Neuron (in vitro differentiated cells): ENCODE measurements at regions not wholly inside any gene's neighbourhood (a gene's known extent, or its start where the extent isn't known, plus 50 kb on each side); places are given as distances from the start of the nearest gene placed in this dataset.
"Not testable (repeated sequence)": the region's sequence is repeated elsewhere in the genome, so short reads cannot be mapped to it uniquely, and the experiment has no call there.

ENCODE experiments used
- H2AFZ ChIP-seq: one replicate; pipeline ENCODE4 v1.6.1; 2013; ENCODE audit warnings: low read depth, mild to moderate bottlenecking, inconsistent platforms, low read length, moderate library complexity
- H3K27me3 ChIP-seq: one replicate; pipeline ENCODE4 v1.6.1; 2013; ENCODE audit warnings: low read length; ENCODE audit not compliant: insufficient read depth
- H3K36me3 ChIP-seq: one replicate; pipeline ENCODE4 v1.6.1; 2013; ENCODE audit warnings: low read length; ENCODE audit not compliant: insufficient read depth
- H3K4me1 ChIP-seq: one replicate; pipeline ENCODE4 v1.6.1; 2013; ENCODE audit warnings: low read length; ENCODE audit not compliant: insufficient read depth
- H3K4me3 ChIP-seq: 2 replicates; pipeline ENCODE4 v1.5.1; 2013; ENCODE audit warnings: mild to moderate bottlenecking, low read length, moderate library complexity
- H3K9me3 ChIP-seq: one replicate; pipeline ENCODE4 v1.6.1; 2013; ENCODE audit warnings: low read length

GRCh38 chr6:11894212-11894611 is 115.6 kb upstream of the ADTRP start:
- Histone ChIP-seq H3K27me3 (no peaks in the 10 kb centered on the region), H3K9me3 (no peaks in the 10 kb centered on the region), H3K4me3 (no peak overlapping the region), H3K4me1 (peaks cover 2% of the 10 kb centered on the region), H2AFZ (no peak overlapping the region), H3K36me3 (no peaks in the 10 kb centered on the region)

GRCh38 chr6:11891547-11891946 is 112.9 kb upstream of the ADTRP start:
- no peak overlapping the region for H2AFZ ChIP-seq
- H3K4me3 ChIP-seq, result no peak overlapping the region
- no peaks in the 10 kb centered on the region for H3K36me3 ChIP-seq
- no peaks in the 10 kb centered on the region for H3K9me3 ChIP-seq
- peaks cover 2% of the 10 kb centered on the region for H3K4me1 ChIP-seq
- H3K27me3 ChIP-seq, result no peaks in the 10 kb centered on the region

DNA sequence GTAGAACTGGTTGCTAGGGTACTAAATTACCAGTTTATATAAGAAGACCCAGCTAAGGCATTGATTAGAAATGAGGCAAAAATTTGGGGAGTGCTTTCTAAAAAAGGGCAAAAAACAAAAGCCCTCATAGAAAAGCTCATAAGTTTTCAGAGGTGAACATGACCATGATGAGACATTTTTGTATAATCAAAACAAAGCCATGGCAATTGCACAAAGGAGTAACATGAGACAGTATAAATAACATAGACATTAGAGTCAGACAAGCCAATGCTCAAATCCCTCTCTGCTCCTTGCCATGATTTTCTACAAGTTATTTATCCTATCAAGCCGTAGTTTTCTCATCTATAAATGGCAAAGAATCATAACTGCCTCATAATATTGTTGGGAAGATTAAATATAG is 112.2 kb upstream of the ADTRP start:
- Histone ChIP-seq H3K4me3 (no peak overlapping the region), H3K4me1 (peaks cover 2% of the 10 kb centered on the region)

DNA sequence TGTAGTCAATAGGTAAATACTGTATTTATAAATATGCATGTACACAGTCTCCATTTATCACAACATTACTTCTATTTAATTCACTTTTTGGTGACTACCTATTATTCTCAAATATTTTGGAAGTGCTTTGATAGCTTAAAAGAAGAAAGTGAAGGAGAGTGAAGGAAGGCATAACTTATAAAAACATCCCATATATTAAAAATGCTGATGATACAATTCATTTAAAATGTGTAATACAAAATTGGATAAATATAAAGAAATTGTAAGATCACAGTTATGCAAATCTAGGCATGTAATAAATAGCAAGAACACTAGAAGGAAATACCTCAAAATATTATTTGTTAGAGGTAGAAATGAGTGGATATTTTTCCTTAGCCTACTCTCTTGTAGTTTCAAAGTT is 111.6 kb upstream of the ADTRP start:
- Histone ChIP-seq H3K36me3 (no peaks in the 10 kb centered on the region), H2AFZ (no peak overlapping the region), H3K27me3 (no peaks in the 10 kb centered on the region), H3K4me1 (peaks cover 2% of the 10 kb centered on the region), H3K4me3 (no peak overlapping the region), H3K9me3 (no peaks in the 10 kb centered on the region)

More for the DNA sequence above, 112.2 kb upstream of the ADTRP start:
- no peaks in the 10 kb centered on the region for H3K27me3 ChIP-seq
- H2AFZ ChIP-seq, result no peak overlapping the region
- no peaks in the 10 kb centered on the region for H3K9me3 ChIP-seq
- no peaks in the 10 kb centered on the region for H3K36me3 ChIP-seq

DNA sequence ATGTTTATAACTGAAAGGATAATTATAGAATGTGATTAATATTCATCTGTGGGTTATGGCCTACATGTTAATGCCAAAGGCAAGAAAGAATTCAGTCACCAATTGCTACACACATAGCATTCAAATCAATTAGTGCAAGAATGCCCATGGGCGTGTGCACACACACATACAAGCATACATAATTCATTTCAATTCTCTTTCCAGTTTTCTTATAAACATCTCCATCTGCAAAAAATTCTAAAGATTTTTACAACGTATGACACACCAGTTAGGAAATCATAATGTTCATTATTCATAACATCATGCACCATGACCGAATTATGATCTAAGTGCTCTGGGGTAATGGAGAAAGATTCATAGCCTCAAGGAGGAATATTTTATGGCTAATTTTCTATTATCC is 111.0 kb upstream of the ADTRP start:
- no peaks in the 10 kb centered on the region for H3K27me3 ChIP-seq
- H3K9me3 ChIP-seq, result no peaks in the 10 kb centered on the region
- H2AFZ ChIP-seq, result no peak overlapping the region
- peaks cover 2% of the 10 kb centered on the region for H3K4me1 ChIP-seq
- H3K36me3 ChIP-seq, result no peaks in the 10 kb centered on the region
- no peak overlapping the region for H3K4me3 ChIP-seq

- H2AFZ ChIP-seq, result no peak overlapping the region
- no peaks in the 10 kb centered on the region for H3K9me3 ChIP-seq
- no peaks in the 10 kb centered on the region for H3K36me3 ChIP-seq
- H3K4me3 ChIP-seq, result no peak overlapping the region
- peaks cover under 1% of the 10 kb centered on the region for H3K4me1 ChIP-seq
- H3K27me3 ChIP-seq, result no peaks in the 10 kb centered on the region
These were observed 110.1 kb upstream of the ADTRP start for GRCh38 chr6:11888727-11889126.

DNA sequence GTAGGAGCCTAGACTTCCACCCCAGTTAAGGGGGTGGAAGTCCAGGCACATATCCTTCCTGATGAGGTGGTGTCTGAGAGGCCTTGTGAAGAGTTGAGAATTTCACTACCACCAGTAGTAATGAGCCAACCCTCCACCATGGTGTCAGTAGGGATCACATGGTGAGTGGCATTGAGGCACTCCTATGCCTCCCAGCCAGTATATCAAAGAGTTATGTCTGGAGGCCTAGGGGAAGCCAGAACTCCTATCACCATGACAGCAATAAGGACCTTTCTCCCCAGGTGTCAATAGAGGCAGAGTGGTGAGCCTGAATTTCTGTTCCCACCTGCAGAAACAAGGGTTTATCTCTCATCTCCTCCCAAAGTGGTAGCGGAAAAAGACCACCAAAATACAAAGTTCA is 106.6 kb upstream of the ADTRP start:
- no peaks in the 10 kb centered on the region for H3K27me3 ChIP-seq
- H3K4me3 ChIP-seq, result no peak overlapping the region
- H3K4me1 ChIP-seq, result no peaks in the 10 kb centered on the region
- H2AFZ ChIP-seq, result no peak overlapping the region
- H3K9me3 ChIP-seq, result no peaks in the 10 kb centered on the region
- H3K36me3 ChIP-seq, result no peaks in the 10 kb centered on the region

DNA sequence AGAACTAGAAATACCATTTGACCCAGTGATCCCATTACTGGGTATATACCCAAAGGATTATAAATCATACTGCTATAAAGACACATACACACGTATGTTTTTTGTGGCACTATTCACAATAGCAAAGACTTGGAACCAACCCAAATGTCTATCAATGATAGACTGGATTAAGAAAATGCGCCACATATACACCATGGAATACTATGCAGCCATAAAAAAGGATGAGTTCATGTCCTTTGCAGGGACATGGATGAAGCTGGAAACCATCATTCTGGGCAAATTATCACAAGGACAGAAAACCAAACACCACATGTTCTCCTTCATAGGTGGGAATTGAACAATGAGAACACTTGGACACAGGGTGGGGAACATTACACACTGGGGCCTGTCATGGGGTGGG is 104.9 kb upstream of the ADTRP start:
- H2AFZ ChIP-seq, H3K36me3 ChIP-seq, H3K27me3 ChIP-seq, H3K4me1 ChIP-seq, H3K4me3 ChIP-seq, H3K9me3 ChIP-seq: not testable (repeated sequence)

DNA sequence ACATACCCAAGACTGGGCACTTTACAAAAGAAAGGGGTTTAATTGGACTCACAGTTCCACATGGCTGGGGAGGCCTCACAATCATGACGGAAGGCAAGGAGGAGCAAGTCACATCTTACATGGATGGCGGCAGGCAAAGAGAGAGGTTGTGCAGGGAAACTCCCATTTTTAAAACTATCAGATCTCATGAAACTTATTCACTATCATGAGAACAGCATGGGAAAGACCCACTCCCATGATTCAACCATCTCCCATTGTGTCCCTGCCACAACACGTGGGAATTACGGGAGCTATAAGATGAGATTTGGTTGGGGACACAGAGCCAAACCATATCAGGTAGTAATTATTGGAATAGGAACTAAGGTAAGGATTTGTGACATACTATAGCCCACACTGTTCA is 101.6 kb upstream of the ADTRP start:
- H3K9me3 ChIP-seq, H3K36me3 ChIP-seq, H3K4me3 ChIP-seq, H3K27me3 ChIP-seq, H2AFZ ChIP-seq, H3K4me1 ChIP-seq: not testable (repeated sequence)

- Histone ChIP-seq H3K27me3 (no peaks in the 10 kb centered on the region), H3K9me3 (no peaks in the 10 kb centered on the region), H3K4me3 (no peak overlapping the region), H3K4me1 (peaks cover 11% of the 10 kb centered on the region), H3K36me3 (no peaks in the 10 kb centered on the region), H2AFZ (no peak overlapping the region)
These were observed 100.1 kb upstream of the ADTRP start for GRCh38 chr6:11878735-11879134.

DNA sequence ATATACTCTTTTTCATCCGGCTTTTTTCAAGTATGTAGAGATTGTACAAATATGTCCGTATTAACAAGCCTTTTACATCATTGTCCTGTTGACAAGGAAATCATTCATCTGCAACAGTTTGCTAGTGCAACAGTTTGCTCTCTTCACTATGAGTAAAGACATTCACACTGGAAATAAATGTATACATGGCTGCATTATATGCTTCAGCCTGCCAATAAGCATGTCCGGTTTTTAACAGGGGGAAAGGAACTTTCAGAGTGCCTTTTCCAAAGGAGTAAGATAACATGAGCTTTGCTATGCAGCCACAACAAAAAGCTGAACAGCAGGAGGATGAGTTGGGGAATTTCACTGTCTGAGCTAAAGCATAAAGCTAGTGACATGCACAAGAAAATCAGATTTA is 99.4 kb upstream of the ADTRP start:
- Histone ChIP-seq H3K4me3 (no peak overlapping the region), H3K27me3 (no peaks in the 10 kb centered on the region), H3K4me1 (peaks cover 11% of the 10 kb centered on the region), H2AFZ (no peak overlapping the region), H3K36me3 (no peaks in the 10 kb centered on the region), H3K9me3 (no peaks in the 10 kb centered on the region)

- Histone ChIP-seq H3K27me3 (no peaks in the 10 kb centered on the region), H2AFZ (no peak overlapping the region), H3K9me3 (no peaks in the 10 kb centered on the region), H3K4me3 (no peak overlapping the region), H3K4me1 (peaks cover 11% of the 10 kb centered on the region), H3K36me3 (no peaks in the 10 kb centered on the region)
These were observed 98.4 kb upstream of the ADTRP start for GRCh38 chr6:11876934-11877433.

GRCh38 chr6:11875325-11876109 is 96.9 kb upstream of the ADTRP start:
- Histone ChIP-seq H2AFZ (no peak overlapping the region), H3K36me3 (no peaks in the 10 kb centered on the region), H3K4me3 (no peak overlapping the region), H3K27me3 (no peaks in the 10 kb centered on the region), H3K9me3 (no peaks in the 10 kb centered on the region), H3K4me1 (peaks cover 11% of the 10 kb centered on the region)
